Activated naive CD8-positive, alpha-beta T cell treated with anti-CD3 and anti-CD28 coated beads, Interleukin-2, amount 10 ng/mL, durations not matched to agents 7 days and 5 days (primary cell): ENCODE measurements at regions not wholly inside any gene's neighbourhood (a gene's known extent, or its start where the extent isn't known, plus 50 kb on each side); places are given as distances from the start of the nearest gene placed in this dataset.
"Not testable (repeated sequence)": the region's sequence is repeated elsewhere in the genome, so short reads cannot be mapped to it uniquely, and the experiment has no call there.

Experiments used
- ATAC-seq: fragments of 150-1000 bp; cut with Tn5 transposase; one replicate; pipeline ENCODE4 v1.10.0; 2021; ENCODE audit warnings: low read depth, moderate library complexity
- POLR2A ChIA-PET: fragments of 350-600 bp; sonication (Branson Sonifier 250); formaldehyde crosslinking; loops from one replicate; lab custom pipeline; 2021; ENCODE audit warnings: antibody characterized with exemption; lab: Charles Lee
- DNase-seq: peaks from one replicate; pipeline ENCODE4 v3.0.0; 2021
- H3K27ac Mint-ChIP-seq: one replicate; pipeline ENCODE4 v1.8.0; 2022; ENCODE audit warnings: mild to moderate bottlenecking, mixed read lengths
- H3K27me3 Mint-ChIP-seq: one replicate; pipeline ENCODE4 v1.8.0; 2022; ENCODE audit warnings: mild to moderate bottlenecking, moderate library complexity, mixed read lengths
- H3K36me3 Mint-ChIP-seq: one replicate; pipeline ENCODE4 v1.8.0; 2021; ENCODE audit warnings: mild to moderate bottlenecking, mixed read lengths
- H3K4me1 Mint-ChIP-seq: one replicate; pipeline ENCODE4 v1.8.0; 2021; ENCODE audit warnings: mixed read lengths
- H3K4me3 Mint-ChIP-seq: one replicate; pipeline ENCODE4 v1.8.0; 2022; ENCODE audit warnings: mild to moderate bottlenecking, moderate library complexity, mixed read lengths
- H3K9me3 Mint-ChIP-seq: one replicate; pipeline ENCODE4 v1.8.0; 2021; ENCODE audit warnings: mixed read lengths

- Mint-ChIP-seq H3K27ac (no peak overlapping the region), H3K9me3 (no peaks in the 10 kb centered on the region), H3K27me3 (peaks cover 3% of the 10 kb centered on the region), H3K36me3 (no peaks in the 10 kb centered on the region), H3K4me3 (no peak overlapping the region), H3K4me1 (peaks cover 4% of the 10 kb centered on the region)
- DNase-seq (no peak), ATAC-seq (no peak)
- POLR2A ChIA-PET, result no interaction called here
These were observed 192.8 kb upstream of the KRR1 start for GRCh38 chr12:75704208-75704607.

- no peak overlapping the region for H3K27ac Mint-ChIP-seq
These were observed 191.7 kb upstream of the KRR1 start for GRCh38 chr12:75703131-75703530.

GRCh38 chr12:75702477-75703093, 191.2 kb upstream of the KRR1 start:
- ATAC-seq, result no peak
- POLR2A ChIA-PET, result no interaction called here
- H3K27ac Mint-ChIP-seq, result peak overlapping the region; percentile 54
- H3K9me3 Mint-ChIP-seq, result no peaks in the 10 kb centered on the region
- DNase-seq, result no peak
- no peaks in the 10 kb centered on the region for H3K36me3 Mint-ChIP-seq
- no peaks in the 10 kb centered on the region for H3K27me3 Mint-ChIP-seq
- peaks cover 4% of the 10 kb centered on the region for H3K4me1 Mint-ChIP-seq
- H3K4me3 Mint-ChIP-seq, result peak overlapping the region; percentile 17

More at GRCh38 chr12:75703131-75703530, 191.7 kb upstream of the KRR1 start:
- POLR2A ChIA-PET, result no interaction called here
- Mint-ChIP-seq H3K4me1 (peaks cover 4% of the 10 kb centered on the region), H3K9me3 (no peaks in the 10 kb centered on the region), H3K27me3 (no peaks in the 10 kb centered on the region), H3K36me3 (no peaks in the 10 kb centered on the region), H3K4me3 (no peak overlapping the region)
- DNase-seq (no peak), ATAC-seq (no peak)

GRCh38 chr12:75701859-75702258, 190.4 kb upstream of the KRR1 start:
- no peaks in the 10 kb centered on the region for H3K36me3 Mint-ChIP-seq
- POLR2A ChIA-PET, result no interaction called here
- DNase-seq (no peak), ATAC-seq (no peak)
- peak overlapping the region; percentile 17 for H3K4me3 Mint-ChIP-seq
- H3K9me3 Mint-ChIP-seq, result no peaks in the 10 kb centered on the region
- no peaks in the 10 kb centered on the region for H3K27me3 Mint-ChIP-seq
- peaks cover 4% of the 10 kb centered on the region for H3K4me1 Mint-ChIP-seq
- H3K27ac Mint-ChIP-seq, result peak overlapping the region; percentile 54

GRCh38 chr12:75699728-75700496, 188.5 kb upstream of the KRR1 start:
- ATAC-seq (no peak), DNase-seq (no peak)
- no peaks in the 10 kb centered on the region for H3K9me3 Mint-ChIP-seq
- H3K4me3 Mint-ChIP-seq, result no peak overlapping the region
- no peak overlapping the region for H3K27ac Mint-ChIP-seq
- POLR2A ChIA-PET, result no interaction called here
- H3K4me1 Mint-ChIP-seq, result peaks cover 4% of the 10 kb centered on the region
- no peaks in the 10 kb centered on the region for H3K36me3 Mint-ChIP-seq
- H3K27me3 Mint-ChIP-seq, result no peaks in the 10 kb centered on the region

GRCh38 chr12:75699251-75699650, 187.8 kb upstream of the KRR1 start:
- POLR2A ChIA-PET, result no interaction called here
- ATAC-seq (no peak), DNase-seq (no peak)
- Mint-ChIP-seq H3K4me3 (no peak overlapping the region), H3K27ac (no peak overlapping the region), H3K4me1 (peaks cover 4% of the 10 kb centered on the region), H3K27me3 (peaks cover 5% of the 10 kb centered on the region), H3K36me3 (no peaks in the 10 kb centered on the region), H3K9me3 (no peaks in the 10 kb centered on the region)

- Mint-ChIP-seq H3K36me3 (no peaks in the 10 kb centered on the region), H3K27me3 (peaks cover 6% of the 10 kb centered on the region), H3K4me3 (no peak overlapping the region), H3K27ac (no peak overlapping the region), H3K4me1 (peaks cover 4% of the 10 kb centered on the region), H3K9me3 (no peaks in the 10 kb centered on the region)
- ATAC-seq (no peak), DNase-seq (no peak)
- POLR2A ChIA-PET, result no interaction called here
These were observed 186.6 kb upstream of the KRR1 start for GRCh38 chr12:75698052-75698451.

- H3K36me3 Mint-ChIP-seq, result no peaks in the 10 kb centered on the region
- H3K4me1 Mint-ChIP-seq, result no peaks in the 10 kb centered on the region
- H3K4me3 Mint-ChIP-seq, result no peak overlapping the region
- H3K27me3 Mint-ChIP-seq, result peaks cover 9% of the 10 kb centered on the region
- peaks cover 1% of the 10 kb centered on the region for H3K9me3 Mint-ChIP-seq
- no peak overlapping the region for H3K27ac Mint-ChIP-seq
- POLR2A ChIA-PET, result no interaction called here
- DNase-seq (no peak), ATAC-seq (no peak)
These were observed 184.5 kb upstream of the KRR1 start for GRCh38 chr12:75695926-75696325.

- ATAC-seq (no peak), DNase-seq (no peak)
- H3K4me1 Mint-ChIP-seq, result no peaks in the 10 kb centered on the region
- H3K36me3 Mint-ChIP-seq, result no peaks in the 10 kb centered on the region
- peaks cover 9% of the 10 kb centered on the region for H3K27me3 Mint-ChIP-seq
- POLR2A ChIA-PET, result no interaction called here
- H3K27ac Mint-ChIP-seq, result no peak overlapping the region
- H3K9me3 Mint-ChIP-seq, result peaks cover 1% of the 10 kb centered on the region
- H3K4me3 Mint-ChIP-seq, result no peak overlapping the region
These were observed 183.3 kb upstream of the KRR1 start for GRCh38 chr12:75694534-75695268.

- H3K9me3 Mint-ChIP-seq, result peaks cover 1% of the 10 kb centered on the region
- DNase-seq, result no peak
- POLR2A ChIA-PET, result no interaction called here
- no peak for ATAC-seq
- no peaks in the 10 kb centered on the region for H3K36me3 Mint-ChIP-seq
- no peak overlapping the region for H3K27ac Mint-ChIP-seq
- H3K4me1 Mint-ChIP-seq, result no peaks in the 10 kb centered on the region
- no peak overlapping the region for H3K4me3 Mint-ChIP-seq
- H3K27me3 Mint-ChIP-seq, result peaks cover 9% of the 10 kb centered on the region
These were observed 181.5 kb upstream of the KRR1 start for GRCh38 chr12:75692876-75693275.

- Mint-ChIP-seq H3K27ac (no peak overlapping the region), H3K36me3 (no peaks in the 10 kb centered on the region), H3K27me3 (peaks cover 20% of the 10 kb centered on the region), H3K4me3 (no peak overlapping the region), H3K9me3 (peaks cover 1% of the 10 kb centered on the region), H3K4me1 (no peaks in the 10 kb centered on the region)
- DNase-seq (no peak), ATAC-seq (no peak)
- POLR2A ChIA-PET, result no interaction called here
These were observed 179.0 kb upstream of the KRR1 start for GRCh38 chr12:75690296-75690955.

GRCh38 chr12:75686233-75686632, 174.8 kb upstream of the KRR1 start:
- H3K36me3 Mint-ChIP-seq, H3K4me1 Mint-ChIP-seq, H3K4me3 Mint-ChIP-seq, ATAC-seq, DNase-seq, H3K27ac Mint-ChIP-seq, POLR2A ChIA-PET, H3K9me3 Mint-ChIP-seq: not testable (repeated sequence)
- H3K27me3 Mint-ChIP-seq, result peaks cover 11% of the 10 kb centered on the region

GRCh38 chr12:75685617-75686225, 174.3 kb upstream of the KRR1 start:
- no peak overlapping the region for H3K27ac Mint-ChIP-seq
- H3K4me1 Mint-ChIP-seq, result no peaks in the 10 kb centered on the region
- H3K27me3 Mint-ChIP-seq, result peaks cover 11% of the 10 kb centered on the region
- ATAC-seq (no peak), DNase-seq (no peak)
- H3K4me3 Mint-ChIP-seq, result no peak overlapping the region
- POLR2A ChIA-PET, result no interaction called here
- H3K36me3 Mint-ChIP-seq, result no peaks in the 10 kb centered on the region
- H3K9me3 Mint-ChIP-seq, result no peaks in the 10 kb centered on the region
